Fibroblast of villous mesenchyme (primary cell): ENCODE measurements at regions not wholly inside any gene's neighbourhood (a gene's known extent, or its start where the extent isn't known, plus 50 kb on each side); places are given as distances from the start of the nearest gene placed in this dataset.

Experiments used
- DNase-seq: peaks from one replicate; pipeline ENCODE4 v3.0.0-alpha.2; 2010; ENCODE audit warnings: low read depth
- H3K4me3 ChIP-seq: 2 replicates; pipeline ENCODE4 v1.5.1; 2011; ENCODE audit warnings: low read depth, mild to moderate bottlenecking, low read length
- TF ChIP-seq, protein P1 (sequence below): IDR thresholded peaks from 2 replicates; pipeline ENCODE4 v1.5.1; 2012; ENCODE audit warnings: low read depth, mild to moderate bottlenecking, low read length; ENCODE audit not compliant: insufficient read depth

DNA sequence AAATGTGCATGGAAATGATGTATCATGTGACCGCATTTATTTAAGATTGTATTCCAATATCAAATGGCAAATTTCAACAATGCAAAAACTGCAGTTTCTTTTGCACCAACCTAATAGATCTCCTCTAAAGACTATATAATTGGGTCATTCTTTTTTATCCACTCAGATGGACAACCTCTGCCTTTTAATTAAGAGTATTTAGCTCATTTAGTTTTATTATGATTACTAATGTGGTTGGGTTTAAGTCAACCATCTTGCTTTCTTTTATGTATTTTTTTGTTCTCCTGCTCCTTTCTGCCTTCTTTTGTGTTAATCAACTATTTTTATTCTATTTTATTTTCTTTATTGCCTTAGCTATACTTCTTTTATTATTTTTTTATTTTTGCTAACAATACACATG lies 468.5 kb upstream of the MKI67 start:
- H3K4me3 ChIP-seq = no peak overlapping the region
- DNase-seq = no peak
- TF ChIP-seq, protein P1, sequence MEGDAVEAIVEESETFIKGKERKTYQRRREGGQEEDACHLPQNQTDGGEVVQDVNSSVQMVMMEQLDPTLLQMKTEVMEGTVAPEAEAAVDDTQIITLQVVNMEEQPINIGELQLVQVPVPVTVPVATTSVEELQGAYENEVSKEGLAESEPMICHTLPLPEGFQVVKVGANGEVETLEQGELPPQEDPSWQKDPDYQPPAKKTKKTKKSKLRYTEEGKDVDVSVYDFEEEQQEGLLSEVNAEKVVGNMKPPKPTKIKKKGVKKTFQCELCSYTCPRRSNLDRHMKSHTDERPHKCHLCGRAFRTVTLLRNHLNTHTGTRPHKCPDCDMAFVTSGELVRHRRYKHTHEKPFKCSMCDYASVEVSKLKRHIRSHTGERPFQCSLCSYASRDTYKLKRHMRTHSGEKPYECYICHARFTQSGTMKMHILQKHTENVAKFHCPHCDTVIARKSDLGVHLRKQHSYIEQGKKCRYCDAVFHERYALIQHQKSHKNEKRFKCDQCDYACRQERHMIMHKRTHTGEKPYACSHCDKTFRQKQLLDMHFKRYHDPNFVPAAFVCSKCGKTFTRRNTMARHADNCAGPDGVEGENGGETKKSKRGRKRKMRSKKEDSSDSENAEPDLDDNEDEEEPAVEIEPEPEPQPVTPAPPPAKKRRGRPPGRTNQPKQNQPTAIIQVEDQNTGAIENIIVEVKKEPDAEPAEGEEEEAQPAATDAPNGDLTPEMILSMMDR = no peak

DNA sequence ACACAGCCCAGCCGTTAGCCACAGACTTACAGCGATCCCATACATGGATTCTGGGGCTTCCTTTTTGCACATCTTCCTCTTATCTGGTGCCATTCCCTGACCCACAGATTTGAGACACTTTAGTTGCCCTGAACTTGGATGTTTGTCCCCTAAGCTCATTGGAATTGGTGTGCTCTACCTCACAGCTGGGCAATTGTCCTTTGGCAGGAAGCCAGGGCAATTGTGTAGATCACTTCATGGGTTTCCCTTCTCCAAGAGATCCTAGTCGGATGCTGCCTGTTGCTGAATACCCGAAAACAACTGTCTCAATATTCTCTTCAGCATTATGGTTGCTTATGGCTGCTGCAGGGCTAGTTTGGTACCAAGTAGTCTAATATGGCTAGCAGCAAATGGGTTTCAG lies 470.7 kb upstream of the MKI67 start:
- TF ChIP-seq, protein P1 = no peak
- H3K4me3 ChIP-seq = no peak overlapping the region
- no peak for DNase-seq

DNA sequence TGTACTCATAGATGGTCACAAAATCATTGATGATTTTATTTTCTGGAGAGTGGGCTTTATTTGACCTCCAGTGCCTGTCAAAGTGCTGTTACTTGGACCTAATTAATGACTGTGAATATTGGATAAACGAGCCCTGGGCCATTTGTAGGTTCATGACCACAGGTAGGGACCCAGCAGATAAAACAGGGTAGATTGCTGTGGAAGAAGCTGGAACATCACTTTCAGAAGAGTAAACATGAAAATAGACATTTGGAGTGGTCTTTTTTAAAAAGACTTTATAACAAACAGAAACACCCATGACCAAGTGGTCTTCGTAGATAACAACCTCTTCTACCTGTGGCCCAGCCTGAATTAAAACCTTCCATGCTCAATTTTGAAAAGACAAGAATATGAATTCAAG lies 472.8 kb upstream of the MKI67 start:
- TF ChIP-seq, protein P1 = no peak
- no peak for DNase-seq
- H3K4me3 ChIP-seq = no peak overlapping the region

DNA sequence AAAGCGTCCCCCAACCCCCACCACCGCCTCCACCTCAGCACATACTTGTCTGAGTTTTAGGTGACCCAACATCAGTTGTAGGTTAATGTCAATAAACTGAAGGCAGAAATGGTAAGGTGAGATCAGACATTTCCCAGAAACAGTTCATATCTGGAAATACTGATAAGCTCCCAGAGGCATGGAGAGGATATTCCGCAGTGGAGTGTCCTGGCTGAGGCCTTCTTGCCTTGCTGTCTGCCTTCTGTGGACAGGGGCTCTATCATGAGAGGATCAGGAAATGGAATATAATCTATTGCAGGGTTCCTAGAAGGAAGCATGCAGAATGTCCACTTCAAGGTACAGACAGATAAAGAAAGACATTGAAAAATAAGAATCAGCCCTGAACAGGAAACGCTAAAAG lies 473.3 kb upstream of the MKI67 start:
- no peak for DNase-seq
- TF ChIP-seq, protein P1 = no peak
- H3K4me3 ChIP-seq = no peak overlapping the region

DNA sequence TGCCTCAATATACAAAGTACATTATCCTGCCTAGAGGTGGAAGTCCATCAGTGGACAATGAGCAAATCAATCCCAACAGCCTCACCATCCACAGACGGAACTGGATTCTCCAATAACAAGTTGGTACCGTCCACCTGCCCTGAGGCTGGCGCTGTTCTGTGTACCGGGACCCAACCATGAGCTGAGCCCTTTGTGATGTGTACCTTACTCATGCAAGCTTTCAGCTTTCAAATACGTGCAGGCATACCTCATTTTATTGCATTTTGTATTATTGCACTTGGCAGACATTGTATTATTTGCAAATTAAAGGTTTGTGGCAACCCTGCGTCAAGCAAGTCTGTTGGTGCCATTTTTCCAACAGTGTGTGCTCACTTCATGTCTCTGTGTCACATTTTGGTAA lies 476.0 kb upstream of the MKI67 start:
- TF ChIP-seq, protein P1 = no peak
- no peak overlapping the region for H3K4me3 ChIP-seq
- no peak for DNase-seq

DNA sequence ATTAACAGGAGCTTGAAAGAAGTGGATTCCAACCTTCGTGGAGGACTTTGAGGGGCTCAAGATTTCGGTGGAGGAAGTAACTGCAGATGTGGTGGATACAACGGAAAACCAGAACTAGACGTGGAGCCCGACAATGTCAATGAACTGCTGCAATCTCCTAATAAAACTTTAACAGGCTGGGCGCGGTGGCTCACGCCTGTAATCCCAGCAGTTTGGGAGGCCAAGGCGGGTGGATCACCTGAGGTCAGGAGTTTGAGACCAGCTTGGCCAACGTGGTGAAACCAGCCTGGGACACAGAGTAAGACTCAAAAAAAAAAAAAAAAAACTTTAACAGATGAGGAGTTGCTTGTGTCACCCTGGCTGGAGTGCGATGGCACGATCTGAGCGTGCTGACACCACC lies 477.8 kb upstream of the MKI67 start:
- H3K4me3 ChIP-seq = no peak overlapping the region
- DNase-seq = no peak
- TF ChIP-seq, protein P1 = no peak

DNA sequence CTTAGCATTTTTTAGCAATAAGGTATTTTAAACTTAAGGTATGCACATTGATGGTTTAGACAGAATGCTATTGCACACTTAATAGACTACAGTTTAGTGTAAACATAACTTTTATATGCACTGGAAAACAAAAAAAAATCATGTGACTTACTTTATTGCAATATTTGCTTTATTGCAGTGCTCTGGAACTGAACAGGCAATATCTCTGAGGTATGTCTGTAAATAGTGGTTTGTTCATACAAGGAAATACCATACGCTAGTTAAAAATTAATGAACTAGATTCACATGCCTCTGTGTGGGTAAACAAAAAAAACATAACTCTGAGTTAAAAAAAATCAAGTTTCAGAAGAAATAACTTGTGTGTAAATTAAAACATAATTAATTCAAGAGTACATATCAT lies 479.0 kb upstream of the MKI67 start:
- no peak overlapping the region for H3K4me3 ChIP-seq
- DNase-seq = no peak
- TF ChIP-seq, protein P1 = no peak
